ENCODE measurements at regions not wholly inside any gene's neighbourhood (a gene's known extent, or its start where the extent isn't known, plus 50 kb on each side); places are given as distances from the start of the nearest gene placed in this dataset.

GRCh38 chr4:18626996-18627395 is 605.4 kb upstream of the LCORL start:
- TF ChIP-seq POLR2AphosphoS5 (IDR thresholded peaks at IDR 0.05; ENCODE audit: low read depth) = no peak
- TF ChIP-seq GABPA (IDR thresholded peaks at IDR 0.05; ENCODE audit: low read depth) = no peak
- H3K27ac ChIP-seq (replicated peaks) = no peak overlapping the region
- no peak for DNase-seq (ENCODE audit: low read depth in 1 of 2, low spot score in 1 of 2)
- no peak overlapping the region for H3K4me3 ChIP-seq (replicated peaks; ENCODE audit: insufficient read depth, low read length)
- H3K27me3 ChIP-seq (ENCODE audit: insufficient read depth, poor library complexity, severe bottlenecking) = no peaks in the 10 kb centered on the region

- no peak overlapping the region for H3K4me3 ChIP-seq (replicated peaks; ENCODE audit: insufficient read depth, low read length)
- TF ChIP-seq POLR2AphosphoS5 (IDR thresholded peaks at IDR 0.05; ENCODE audit: low read depth) (no peak), SPI1 (IDR thresholded peaks at IDR 0.05; ENCODE audit: borderline replicate concordance, low read depth) (no peak), REST (IDR thresholded peaks at IDR 0.05; ENCODE audit: insufficient replicate concordance, low read depth) (no peak), GABPA (IDR thresholded peaks at IDR 0.05; ENCODE audit: low read depth) (no peak), CTCF (IDR thresholded peaks at IDR 0.05; ENCODE audit: insufficient read depth, low read length) (no peak)
- no peak for DNase-seq (ENCODE audit: low read depth in 1 of 2, low spot score in 1 of 2)
- no peaks in the 10 kb centered on the region for H3K27me3 ChIP-seq (ENCODE audit: insufficient read depth, poor library complexity, severe bottlenecking)
- no peak overlapping the region for H3K27ac ChIP-seq (replicated peaks)
Measured at GRCh38 chr4:18626366-18626765, 604.8 kb upstream of the LCORL start.

GRCh38 chr4:18621186-18621585 is 599.6 kb upstream of the LCORL start:
- Histone ChIP-seq H3K27me3 (ENCODE audit: insufficient read depth, poor library complexity, severe bottlenecking) (no peaks in the 10 kb centered on the region), H3K27ac (replicated peaks) (no peak overlapping the region), H3K4me3 (replicated peaks; ENCODE audit: insufficient read depth, low read length) (no peak overlapping the region)
- TF ChIP-seq REST (IDR thresholded peaks at IDR 0.05; ENCODE audit: insufficient replicate concordance, low read depth) = no peak
- no peak for TF ChIP-seq CTCF (IDR thresholded peaks at IDR 0.05; ENCODE audit: insufficient read depth, low read length)
- TF ChIP-seq GABPA (IDR thresholded peaks at IDR 0.05; ENCODE audit: low read depth) = no peak
- TF ChIP-seq SPI1 (IDR thresholded peaks at IDR 0.05; ENCODE audit: borderline replicate concordance, low read depth) = no peak
- TF ChIP-seq POLR2AphosphoS5 (IDR thresholded peaks at IDR 0.05; ENCODE audit: low read depth) = no peak
- DNase-seq (ENCODE audit: low read depth in 1 of 2, low spot score in 1 of 2) = no peak

- no peak overlapping the region for H3K4me3 ChIP-seq (replicated peaks; ENCODE audit: insufficient read depth, low read length)
- no peaks in the 10 kb centered on the region for H3K27me3 ChIP-seq (ENCODE audit: insufficient read depth, poor library complexity, severe bottlenecking)
- DNase-seq (ENCODE audit: low read depth in 1 of 2, low spot score in 1 of 2) = no peak
- TF ChIP-seq POLR2AphosphoS5 (IDR thresholded peaks at IDR 0.05; ENCODE audit: low read depth) = no peak
- no peak for TF ChIP-seq SPI1 (IDR thresholded peaks at IDR 0.05; ENCODE audit: borderline replicate concordance, low read depth)
- TF ChIP-seq CTCF (IDR thresholded peaks at IDR 0.05; ENCODE audit: insufficient read depth, low read length) = no peak
- TF ChIP-seq REST (IDR thresholded peaks at IDR 0.05; ENCODE audit: insufficient replicate concordance, low read depth) = no peak
- no peak for TF ChIP-seq GABPA (IDR thresholded peaks at IDR 0.05; ENCODE audit: low read depth)
- no peak overlapping the region for H3K27ac ChIP-seq (replicated peaks)
Measured at GRCh38 chr4:18616720-18617119, 595.2 kb upstream of the LCORL start.

All from HL-60 (cell line).